GM23338 (cell line): ENCODE measurements at regions not wholly inside any gene's neighbourhood (a gene's known extent, or its start where the extent isn't known, plus 50 kb on each side); places are given as distances from the start of the nearest gene placed in this dataset.

Experiments used
- ATAC-seq: fragments of 200-7000 bp; cut with Tn5 transposase; 3 replicates; pipeline ENCODE4 v1.9.1; 2020
- DNase-seq: peaks from one replicate; pipeline ENCODE4 v3.0.0-alpha.2; 2015; ENCODE audit warnings: low spot score
- H2AFZ ChIP-seq: fragments of 200-600 bp; sonication (generic); 2 replicates; pipeline ENCODE4 v1.8.0; 2016; ENCODE audit warnings: antibody characterized with exemption, mild to moderate bottlenecking, moderate library complexity
- H3F3A ChIP-seq: fragments of 200-600 bp; sonication (generic); replicated peaks from 2 replicates; pipeline ENCODE4 v1.8.0; 2017; ENCODE audit warnings: antibody characterized with exemption, mixed run types, low read depth
- H3K27ac ChIP-seq: fragments of 200-600 bp; sonication (generic); 2 replicates; pipeline ENCODE4 v1.6.1; 2016; ENCODE audit warnings: low read depth
- H3K27me3 ChIP-seq: fragments of 200-600 bp; sonication (generic); 2 replicates; pipeline ENCODE4 v1.8.0; 2016; ENCODE audit warnings: mild to moderate bottlenecking, mixed run types, moderate library complexity; ENCODE audit not compliant: insufficient read depth
- H3K36me3 ChIP-seq: fragments of 200-600 bp; sonication (generic); 2 replicates; pipeline ENCODE4 v1.8.0; 2016; ENCODE audit warnings: mild to moderate bottlenecking; ENCODE audit not compliant: insufficient read depth
- H3K4me1 ChIP-seq: fragments of 200-600 bp; sonication (generic); 2 replicates; pipeline ENCODE4 v1.8.0; 2016; ENCODE audit warnings: mild to moderate bottlenecking, moderate library complexity; ENCODE audit not compliant: insufficient read depth
- H3K4me2 ChIP-seq: fragments of 200-600 bp; sonication (generic); 2 replicates; pipeline ENCODE4 v1.7.1; 2017; ENCODE audit warnings: mixed run types
- H3K4me3 ChIP-seq: fragments of 200-600 bp; sonication (generic); 2 replicates; pipeline ENCODE4 v1.6.1; 2016; ENCODE audit warnings: mixed run types
- H3K79me2 ChIP-seq: fragments of 200-600 bp; sonication (generic); replicated peaks from 2 replicates; pipeline ENCODE4 v1.8.0; 2017; ENCODE audit warnings: mild to moderate bottlenecking; ENCODE audit not compliant: insufficient read depth
- H3K9me2 ChIP-seq: fragments of 200-600 bp; sonication (generic); 2 replicates; pipeline ENCODE4 v1.8.0; 2017; ENCODE audit not compliant: insufficient read depth
- H4K20me1 ChIP-seq: fragments of 200-600 bp; sonication (generic); replicated peaks from 2 replicates; pipeline ENCODE4 v1.8.0; 2017; ENCODE audit warnings: mild to moderate bottlenecking; ENCODE audit not compliant: insufficient read depth
- H3K27ac Mint-ChIP-seq: 2 replicates; pipeline ENCODE4 v1.8.0; 2020; ENCODE audit warnings: inconsistent platforms, mild to moderate bottlenecking, moderate library complexity, mixed read lengths
- H3K27me3 Mint-ChIP-seq: 3 replicates; pipeline ENCODE4 v1.8.0; 2022; ENCODE audit warnings: low read depth, mild to moderate bottlenecking, moderate library complexity, mixed read lengths, inconsistent platforms; ENCODE audit not compliant: insufficient read depth, poor library complexity
- H3K36me3 Mint-ChIP-seq: 3 replicates; pipeline ENCODE4 v1.8.0; 2021; ENCODE audit warnings: low read depth, mild to moderate bottlenecking, inconsistent platforms, moderate library complexity, mixed read lengths
- H3K4me1 Mint-ChIP-seq: 3 replicates; pipeline ENCODE4 v1.8.0; 2020; ENCODE audit warnings: mild to moderate bottlenecking, inconsistent platforms, mixed read lengths
- H3K4me3 Mint-ChIP-seq: 3 replicates; pipeline ENCODE4 v1.8.0; 2021; ENCODE audit warnings: moderate library complexity, mild to moderate bottlenecking, inconsistent platforms, mixed read lengths
- H3K9me3 Mint-ChIP-seq: 3 replicates; pipeline ENCODE4 v1.8.0; 2020; ENCODE audit warnings: moderate library complexity, mild to moderate bottlenecking, inconsistent platforms, mixed read lengths
- CREB1 ChIP-seq: fragments of 250-450 bp; sonication (Bioruptor Pico); IDR thresholded peaks from 2 replicates; pipeline ENCODE4 v1.5.0; 2020; ENCODE audit warnings: low read depth, mild to moderate bottlenecking, moderate library complexity
- CTCF ChIP-seq, 2 experiments: fragments of 200-600 bp in 1 of 2; sonication (generic) in 1 of 2; conservative IDR thresholded peaks; 2 replicates each; pipeline versions ENCODE4 v1.5.1 to v1.6.1; 2016 to 2017; ENCODE audit warnings: antibody characterized with exemption in 2 of 2, low read depth in 2 of 2, mild to moderate bottlenecking in 2 of 2, moderate library complexity in 1 of 2
- EZH2 ChIP-seq: fragments of 200-600 bp; sonication (generic); IDR thresholded peaks from one replicate; pipeline ENCODE4 v1.8.0; 2017; ENCODE audit warnings: antibody characterized with exemption, mild to moderate bottlenecking, low read depth; ENCODE audit not compliant: unreplicated experiment
- EZH2phosphoT487 ChIP-seq: fragments of 200-600 bp; sonication (generic); IDR thresholded peaks from one replicate; pipeline ENCODE4 v1.8.1; 2018; ENCODE audit warnings: antibody characterized with exemption; ENCODE audit not compliant: unreplicated experiment
- JUNB ChIP-seq: IDR thresholded peaks from one replicate; pipeline ENCODE4 v1.6.1; 2016; ENCODE audit warnings: antibody characterized with exemption; ENCODE audit not compliant: unreplicated experiment
- NANOG ChIP-seq: IDR thresholded peaks from 2 replicates; pipeline ENCODE4 v1.6.1; 2016; ENCODE audit warnings: antibody characterized with exemption, borderline replicate concordance
- POLR2AphosphoS5 ChIP-seq: IDR thresholded peaks from 2 replicates; pipeline ENCODE4 v1.6.1; 2016; ENCODE audit warnings: antibody characterized with exemption, low read depth
- STAT1 ChIP-seq: IDR thresholded peaks from one replicate; pipeline ENCODE4 v1.6.1; 2016; ENCODE audit warnings: antibody characterized with exemption; ENCODE audit not compliant: unreplicated experiment
- ZNF114 ChIP-seq: fragments of 250-450 bp; sonication (Bioruptor Pico); IDR thresholded peaks from 2 replicates; pipeline ENCODE4 v1.5.0; 2020; ENCODE audit warnings: mild to moderate bottlenecking, moderate library complexity
- ZNF331 ChIP-seq: fragments of 250-450 bp; sonication (Bioruptor Pico); IDR thresholded peaks from 2 replicates; pipeline ENCODE4 v1.5.0; 2020; ENCODE audit warnings: low read depth, mild to moderate bottlenecking, moderate library complexity
- TF ChIP-seq, protein P1 (sequence below): IDR thresholded peaks from one replicate; pipeline ENCODE4 v1.6.1; 2018; ENCODE audit warnings: antibody characterized with exemption; ENCODE audit not compliant: unreplicated experiment
- TF ChIP-seq, protein P2 (sequence below): IDR thresholded peaks from 2 replicates; pipeline ENCODE4 v1.6.1; 2016; ENCODE audit warnings: antibody characterized with exemption
- TF ChIP-seq, protein P3 (sequence below): fragments of 250-450 bp; sonication (Bioruptor Pico); IDR thresholded peaks from 2 replicates; pipeline ENCODE4 v1.5.0; 2020; ENCODE audit warnings: mild to moderate bottlenecking, moderate library complexity

DNA sequence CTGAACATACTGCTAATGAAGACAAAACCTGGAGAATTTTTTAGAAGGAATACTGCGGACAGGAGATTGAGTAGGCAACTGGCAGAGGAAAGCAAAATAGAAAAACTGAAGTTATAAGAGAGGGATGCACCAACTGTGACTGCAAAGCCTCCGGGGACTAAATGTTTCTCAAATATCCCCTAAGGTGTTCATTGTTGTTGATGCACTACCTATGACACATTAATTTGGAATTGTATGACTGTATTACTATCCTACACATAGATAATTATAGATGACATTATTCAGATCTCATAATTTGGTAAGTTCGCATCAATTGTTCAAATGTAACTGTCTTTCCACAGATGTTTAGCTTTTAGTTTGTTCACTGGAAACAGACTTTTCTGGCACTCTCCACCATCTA lies 341.1 kb downstream of the MMUT start:
- ATAC-seq (no peak), DNase-seq (no peak)
- H3K9me3 Mint-ChIP-seq = peaks cover 5% of the 10 kb centered on the region
- H3K27ac ChIP-seq = no peak overlapping the region
- no peak overlapping the region for H3K27ac Mint-ChIP-seq
- 0 out of 2 replicates have a peak, but pooled peaks cover 4% of the 10 kb centered on the region for H3K4me1 ChIP-seq
- peaks cover 13% of the 10 kb centered on the region; the same call in 2 of the 3 replicates for H3K4me1 Mint-ChIP-seq
- no peaks in the 10 kb centered on the region for H3K36me3 ChIP-seq
- H3K27me3 ChIP-seq = no peaks in the 10 kb centered on the region
- H3K27me3 Mint-ChIP-seq = no peaks in the 10 kb centered on the region
- no peak overlapping the region for H2AFZ ChIP-seq
- no peaks in the 10 kb centered on the region for H3K79me2 ChIP-seq
- no peak overlapping the region for H3K4me3 Mint-ChIP-seq
- no peak overlapping the region for H3K4me3 ChIP-seq
- no peaks in the 10 kb centered on the region for H4K20me1 ChIP-seq
- H3K36me3 Mint-ChIP-seq = peaks cover 5% of the 10 kb centered on the region
- 0 out of 2 replicates have a peak, but pooled peaks cover 4% of the 10 kb centered on the region for H3K9me2 ChIP-seq
- H3F3A ChIP-seq = no peaks in the 10 kb centered on the region
- no peak for TF ChIP-seq STAT1
- TF ChIP-seq EZH2phosphoT487 = no peak
- TF ChIP-seq, protein P1, sequence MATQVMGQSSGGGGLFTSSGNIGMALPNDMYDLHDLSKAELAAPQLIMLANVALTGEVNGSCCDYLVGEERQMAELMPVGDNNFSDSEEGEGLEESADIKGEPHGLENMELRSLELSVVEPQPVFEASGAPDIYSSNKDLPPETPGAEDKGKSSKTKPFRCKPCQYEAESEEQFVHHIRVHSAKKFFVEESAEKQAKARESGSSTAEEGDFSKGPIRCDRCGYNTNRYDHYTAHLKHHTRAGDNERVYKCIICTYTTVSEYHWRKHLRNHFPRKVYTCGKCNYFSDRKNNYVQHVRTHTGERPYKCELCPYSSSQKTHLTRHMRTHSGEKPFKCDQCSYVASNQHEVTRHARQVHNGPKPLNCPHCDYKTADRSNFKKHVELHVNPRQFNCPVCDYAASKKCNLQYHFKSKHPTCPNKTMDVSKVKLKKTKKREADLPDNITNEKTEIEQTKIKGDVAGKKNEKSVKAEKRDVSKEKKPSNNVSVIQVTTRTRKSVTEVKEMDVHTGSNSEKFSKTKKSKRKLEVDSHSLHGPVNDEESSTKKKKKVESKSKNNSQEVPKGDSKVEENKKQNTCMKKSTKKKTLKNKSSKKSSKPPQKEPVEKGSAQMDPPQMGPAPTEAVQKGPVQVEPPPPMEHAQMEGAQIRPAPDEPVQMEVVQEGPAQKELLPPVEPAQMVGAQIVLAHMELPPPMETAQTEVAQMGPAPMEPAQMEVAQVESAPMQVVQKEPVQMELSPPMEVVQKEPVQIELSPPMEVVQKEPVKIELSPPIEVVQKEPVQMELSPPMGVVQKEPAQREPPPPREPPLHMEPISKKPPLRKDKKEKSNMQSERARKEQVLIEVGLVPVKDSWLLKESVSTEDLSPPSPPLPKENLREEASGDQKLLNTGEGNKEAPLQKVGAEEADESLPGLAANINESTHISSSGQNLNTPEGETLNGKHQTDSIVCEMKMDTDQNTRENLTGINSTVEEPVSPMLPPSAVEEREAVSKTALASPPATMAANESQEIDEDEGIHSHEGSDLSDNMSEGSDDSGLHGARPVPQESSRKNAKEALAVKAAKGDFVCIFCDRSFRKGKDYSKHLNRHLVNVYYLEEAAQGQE = no peak
- TF ChIP-seq ZNF114 = no peak
- no peak for TF ChIP-seq CREB1
- TF ChIP-seq, protein P2, sequence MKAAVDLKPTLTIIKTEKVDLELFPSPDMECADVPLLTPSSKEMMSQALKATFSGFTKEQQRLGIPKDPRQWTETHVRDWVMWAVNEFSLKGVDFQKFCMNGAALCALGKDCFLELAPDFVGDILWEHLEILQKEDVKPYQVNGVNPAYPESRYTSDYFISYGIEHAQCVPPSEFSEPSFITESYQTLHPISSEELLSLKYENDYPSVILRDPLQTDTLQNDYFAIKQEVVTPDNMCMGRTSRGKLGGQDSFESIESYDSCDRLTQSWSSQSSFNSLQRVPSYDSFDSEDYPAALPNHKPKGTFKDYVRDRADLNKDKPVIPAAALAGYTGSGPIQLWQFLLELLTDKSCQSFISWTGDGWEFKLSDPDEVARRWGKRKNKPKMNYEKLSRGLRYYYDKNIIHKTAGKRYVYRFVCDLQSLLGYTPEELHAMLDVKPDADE = no peak
- TF ChIP-seq POLR2AphosphoS5 = no peak
- TF ChIP-seq ZNF331 = no peak
- TF ChIP-seq NANOG = no peak
- no peak for TF ChIP-seq JUNB
- no peak for TF ChIP-seq CTCF (conservative IDR thresholded peaks at IDR 0.05; ENCODE audit: low read depth in 2 of 2)
- no peak for TF ChIP-seq EZH2
- TF ChIP-seq, protein P3, sequence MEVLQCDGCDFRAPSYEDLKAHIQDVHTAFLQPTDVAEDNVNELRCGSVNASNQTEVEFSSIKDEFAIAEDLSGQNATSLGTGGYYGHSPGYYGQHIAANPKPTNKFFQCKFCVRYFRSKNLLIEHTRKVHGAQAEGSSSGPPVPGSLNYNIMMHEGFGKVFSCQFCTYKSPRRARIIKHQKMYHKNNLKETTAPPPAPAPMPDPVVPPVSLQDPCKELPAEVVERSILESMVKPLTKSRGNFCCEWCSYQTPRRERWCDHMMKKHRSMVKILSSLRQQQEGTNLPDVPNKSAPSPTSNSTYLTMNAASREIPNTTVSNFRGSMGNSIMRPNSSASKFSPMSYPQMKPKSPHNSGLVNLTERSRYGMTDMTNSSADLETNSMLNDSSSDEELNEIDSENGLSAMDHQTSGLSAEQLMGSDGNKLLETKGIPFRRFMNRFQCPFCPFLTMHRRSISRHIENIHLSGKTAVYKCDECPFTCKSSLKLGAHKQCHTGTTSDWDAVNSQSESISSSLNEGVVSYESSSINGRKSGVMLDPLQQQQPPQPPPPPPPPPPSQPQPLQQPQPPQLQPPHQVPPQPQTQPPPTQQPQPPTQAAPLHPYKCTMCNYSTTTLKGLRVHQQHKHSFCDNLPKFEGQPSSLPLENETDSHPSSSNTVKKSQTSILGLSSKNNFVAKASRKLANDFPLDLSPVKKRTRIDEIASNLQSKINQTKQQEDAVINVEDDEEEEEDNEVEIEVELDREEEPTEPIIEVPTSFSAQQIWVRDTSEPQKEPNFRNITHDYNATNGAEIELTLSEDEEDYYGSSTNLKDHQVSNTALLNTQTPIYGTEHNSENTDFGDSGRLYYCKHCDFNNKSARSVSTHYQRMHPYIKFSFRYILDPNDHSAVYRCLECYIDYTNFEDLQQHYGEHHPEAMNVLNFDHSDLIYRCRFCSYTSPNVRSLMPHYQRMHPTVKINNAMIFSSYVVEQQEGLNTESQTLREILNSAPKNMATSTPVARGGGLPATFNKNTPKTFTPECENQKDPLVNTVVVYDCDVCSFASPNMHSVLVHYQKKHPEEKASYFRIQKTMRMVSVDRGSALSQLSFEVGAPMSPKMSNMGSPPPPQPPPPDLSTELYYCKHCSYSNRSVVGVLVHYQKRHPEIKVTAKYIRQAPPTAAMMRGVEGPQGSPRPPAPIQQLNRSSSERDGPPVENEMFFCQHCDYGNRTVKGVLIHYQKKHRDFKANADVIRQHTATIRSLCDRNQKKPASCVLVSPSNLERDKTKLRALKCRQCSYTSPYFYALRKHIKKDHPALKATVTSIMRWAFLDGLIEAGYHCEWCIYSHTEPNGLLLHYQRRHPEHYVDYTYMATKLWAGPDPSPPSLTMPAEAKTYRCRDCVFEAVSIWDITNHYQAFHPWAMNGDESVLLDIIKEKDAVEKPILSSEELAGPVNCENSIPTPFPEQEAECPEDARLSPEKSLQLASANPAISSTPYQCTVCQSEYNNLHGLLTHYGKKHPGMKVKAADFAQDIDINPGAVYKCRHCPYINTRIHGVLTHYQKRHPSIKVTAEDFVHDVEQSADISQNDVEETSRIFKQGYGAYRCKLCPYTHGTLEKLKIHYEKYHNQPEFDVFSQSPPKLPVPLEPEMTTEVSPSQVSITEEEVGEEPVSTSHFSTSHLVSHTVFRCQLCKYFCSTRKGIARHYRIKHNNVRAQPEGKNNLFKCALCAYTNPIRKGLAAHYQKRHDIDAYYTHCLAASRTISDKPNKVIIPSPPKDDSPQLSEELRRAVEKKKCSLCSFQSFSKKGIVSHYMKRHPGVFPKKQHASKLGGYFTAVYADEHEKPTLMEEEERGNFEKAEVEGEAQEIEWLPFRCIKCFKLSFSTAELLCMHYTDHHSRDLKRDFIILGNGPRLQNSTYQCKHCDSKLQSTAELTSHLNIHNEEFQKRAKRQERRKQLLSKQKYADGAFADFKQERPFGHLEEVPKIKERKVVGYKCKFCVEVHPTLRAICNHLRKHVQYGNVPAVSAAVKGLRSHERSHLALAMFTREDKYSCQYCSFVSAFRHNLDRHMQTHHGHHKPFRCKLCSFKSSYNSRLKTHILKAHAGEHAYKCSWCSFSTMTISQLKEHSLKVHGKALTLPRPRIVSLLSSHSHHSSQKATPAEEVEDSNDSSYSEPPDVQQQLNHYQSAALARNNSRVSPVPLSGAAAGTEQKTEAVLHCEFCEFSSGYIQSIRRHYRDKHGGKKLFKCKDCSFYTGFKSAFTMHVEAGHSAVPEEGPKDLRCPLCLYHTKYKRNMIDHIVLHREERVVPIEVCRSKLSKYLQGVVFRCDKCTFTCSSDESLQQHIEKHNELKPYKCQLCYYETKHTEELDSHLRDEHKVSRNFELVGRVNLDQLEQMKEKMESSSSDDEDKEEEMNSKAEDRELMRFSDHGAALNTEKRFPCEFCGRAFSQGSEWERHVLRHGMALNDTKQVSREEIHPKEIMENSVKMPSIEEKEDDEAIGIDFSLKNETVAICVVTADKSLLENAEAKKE (CRISPR knock-in tag) = no peak
- H3K4me2 ChIP-seq = no peak overlapping the region
